WI38 (cell line): ENCODE measurements at regions not wholly inside any gene's neighbourhood (a gene's known extent, or its start where the extent isn't known, plus 50 kb on each side); places are given as distances from the start of the nearest gene placed in this dataset.

Source experiments
- H3K4me3 ChIP-seq: 2 replicates; pipeline ENCODE4 v1.5.1; 2011; ENCODE audit warnings: low read depth, mild to moderate bottlenecking, control low read depth, low read length
- TF ChIP-seq, protein P1 (sequence below): IDR thresholded peaks from 2 replicates; pipeline ENCODE4 v1.5.1; 2012; ENCODE audit warnings: low read depth, mild to moderate bottlenecking, control low read depth, low read length

DNA sequence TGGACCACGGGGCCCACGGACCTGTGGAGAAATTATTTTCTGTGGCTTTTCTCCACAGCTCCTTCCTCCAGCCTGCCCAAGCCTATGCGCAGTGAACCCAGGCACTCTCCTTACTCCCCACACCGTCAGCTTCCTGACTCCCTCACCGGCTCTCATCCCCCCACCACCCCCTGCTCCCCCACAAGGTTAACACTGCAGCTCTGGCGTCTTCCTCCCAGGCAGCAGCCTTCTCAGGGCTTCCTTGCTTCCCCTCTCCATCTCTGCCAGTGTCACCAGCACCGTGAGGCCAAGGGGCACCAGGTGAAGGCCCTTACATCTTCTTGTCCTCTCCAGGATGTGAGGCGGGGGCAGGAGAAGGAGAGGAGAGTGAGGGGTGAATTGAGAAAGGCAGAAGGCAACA is 168.3 kb upstream of the TLE3 start:
- TF ChIP-seq, protein P1, sequence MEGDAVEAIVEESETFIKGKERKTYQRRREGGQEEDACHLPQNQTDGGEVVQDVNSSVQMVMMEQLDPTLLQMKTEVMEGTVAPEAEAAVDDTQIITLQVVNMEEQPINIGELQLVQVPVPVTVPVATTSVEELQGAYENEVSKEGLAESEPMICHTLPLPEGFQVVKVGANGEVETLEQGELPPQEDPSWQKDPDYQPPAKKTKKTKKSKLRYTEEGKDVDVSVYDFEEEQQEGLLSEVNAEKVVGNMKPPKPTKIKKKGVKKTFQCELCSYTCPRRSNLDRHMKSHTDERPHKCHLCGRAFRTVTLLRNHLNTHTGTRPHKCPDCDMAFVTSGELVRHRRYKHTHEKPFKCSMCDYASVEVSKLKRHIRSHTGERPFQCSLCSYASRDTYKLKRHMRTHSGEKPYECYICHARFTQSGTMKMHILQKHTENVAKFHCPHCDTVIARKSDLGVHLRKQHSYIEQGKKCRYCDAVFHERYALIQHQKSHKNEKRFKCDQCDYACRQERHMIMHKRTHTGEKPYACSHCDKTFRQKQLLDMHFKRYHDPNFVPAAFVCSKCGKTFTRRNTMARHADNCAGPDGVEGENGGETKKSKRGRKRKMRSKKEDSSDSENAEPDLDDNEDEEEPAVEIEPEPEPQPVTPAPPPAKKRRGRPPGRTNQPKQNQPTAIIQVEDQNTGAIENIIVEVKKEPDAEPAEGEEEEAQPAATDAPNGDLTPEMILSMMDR = no peak
- no peak overlapping the region for H3K4me3 ChIP-seq

DNA sequence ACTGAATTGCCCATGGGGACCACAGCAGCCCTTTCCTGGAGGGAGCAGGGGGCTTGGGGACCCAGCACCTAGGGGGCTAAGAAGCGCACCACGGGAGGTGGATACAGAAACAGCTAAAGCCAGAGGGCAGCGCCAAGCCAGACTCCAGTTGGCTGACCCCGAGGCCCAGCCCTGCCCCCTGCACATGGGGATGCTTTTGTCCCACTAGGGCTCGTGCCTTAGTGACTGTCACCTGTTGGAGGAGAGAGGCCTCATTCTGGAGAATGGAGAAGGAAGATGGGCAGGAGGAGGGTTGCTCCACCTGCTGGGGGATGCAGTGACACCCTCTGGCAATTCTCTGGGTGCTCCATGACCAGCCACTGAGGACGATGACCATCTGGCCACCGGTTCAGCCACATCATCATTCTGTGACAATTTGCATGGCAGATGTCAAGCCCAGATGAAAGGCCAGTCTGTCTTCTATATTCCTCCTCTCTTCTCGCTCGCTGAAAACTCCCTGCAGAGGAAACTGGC is 167.8 kb upstream of the TLE3 start:
- TF ChIP-seq, protein P1 = no peak
- no peak overlapping the region for H3K4me3 ChIP-seq

DNA sequence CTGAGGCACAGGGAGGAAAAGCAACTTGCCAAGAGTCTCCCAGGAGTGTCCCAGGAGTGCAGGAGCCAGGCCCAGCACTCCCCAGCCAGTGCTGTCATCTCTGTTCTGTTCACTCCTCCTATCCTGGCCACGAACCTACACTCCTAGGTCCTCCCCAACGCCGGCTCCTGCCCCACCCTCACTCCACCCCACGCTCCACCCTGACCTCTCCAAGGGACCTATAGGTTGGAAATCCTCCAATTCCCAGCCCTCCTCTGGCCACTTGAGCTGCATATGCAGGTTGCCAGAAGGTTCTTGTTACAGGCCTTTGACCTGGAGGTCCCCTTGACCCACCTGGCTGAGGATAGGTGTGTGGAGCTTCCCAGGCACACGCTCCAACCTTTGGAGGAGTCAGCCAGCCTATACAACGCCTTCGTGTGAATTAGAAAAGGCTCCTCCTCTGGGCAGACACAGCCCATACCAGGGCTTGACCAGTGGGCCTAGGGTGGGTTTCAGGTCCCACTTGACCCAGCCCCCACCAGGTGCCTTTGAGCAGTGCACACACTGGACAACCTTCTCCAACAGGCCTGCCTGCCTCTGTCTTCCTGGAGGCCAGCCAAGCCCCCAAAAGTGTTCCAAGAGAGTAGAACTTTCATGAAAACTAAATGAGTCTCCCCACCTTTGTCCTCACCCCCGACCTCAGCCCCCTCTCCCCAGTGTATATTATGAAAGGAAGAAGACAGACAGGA is 167.2 kb upstream of the TLE3 start:
- no peak overlapping the region for H3K4me3 ChIP-seq
- TF ChIP-seq, protein P1 = no peak

DNA sequence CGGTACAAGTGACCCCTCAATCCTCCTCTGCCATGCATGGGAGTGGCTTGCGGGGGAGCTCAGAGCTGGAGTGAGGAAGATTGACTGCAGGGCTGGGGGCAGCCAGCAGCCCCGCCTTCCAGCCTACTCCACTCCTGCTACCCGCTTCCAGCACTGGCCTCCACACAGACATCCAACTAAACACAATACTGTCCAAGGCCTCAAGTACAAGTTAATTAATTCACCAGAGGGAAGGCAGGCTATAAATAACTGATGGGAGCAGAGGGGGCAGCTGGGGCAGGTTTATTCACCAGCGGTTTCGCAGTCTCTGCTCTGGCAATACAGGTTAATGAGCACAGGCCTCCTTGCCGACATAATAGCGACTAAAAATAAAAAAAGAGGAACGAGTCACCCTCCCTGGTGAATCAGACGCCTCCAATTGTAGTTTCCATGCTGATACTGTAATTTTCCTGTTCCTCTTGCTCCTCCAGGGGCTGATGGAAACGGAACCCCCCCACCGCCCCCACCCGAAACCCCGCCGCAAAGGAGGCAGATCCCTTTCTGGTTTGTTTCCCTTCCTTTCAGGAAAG is 166.4 kb upstream of the TLE3 start:
- TF ChIP-seq, protein P1 = no peak
- no peak overlapping the region for H3K4me3 ChIP-seq

DNA sequence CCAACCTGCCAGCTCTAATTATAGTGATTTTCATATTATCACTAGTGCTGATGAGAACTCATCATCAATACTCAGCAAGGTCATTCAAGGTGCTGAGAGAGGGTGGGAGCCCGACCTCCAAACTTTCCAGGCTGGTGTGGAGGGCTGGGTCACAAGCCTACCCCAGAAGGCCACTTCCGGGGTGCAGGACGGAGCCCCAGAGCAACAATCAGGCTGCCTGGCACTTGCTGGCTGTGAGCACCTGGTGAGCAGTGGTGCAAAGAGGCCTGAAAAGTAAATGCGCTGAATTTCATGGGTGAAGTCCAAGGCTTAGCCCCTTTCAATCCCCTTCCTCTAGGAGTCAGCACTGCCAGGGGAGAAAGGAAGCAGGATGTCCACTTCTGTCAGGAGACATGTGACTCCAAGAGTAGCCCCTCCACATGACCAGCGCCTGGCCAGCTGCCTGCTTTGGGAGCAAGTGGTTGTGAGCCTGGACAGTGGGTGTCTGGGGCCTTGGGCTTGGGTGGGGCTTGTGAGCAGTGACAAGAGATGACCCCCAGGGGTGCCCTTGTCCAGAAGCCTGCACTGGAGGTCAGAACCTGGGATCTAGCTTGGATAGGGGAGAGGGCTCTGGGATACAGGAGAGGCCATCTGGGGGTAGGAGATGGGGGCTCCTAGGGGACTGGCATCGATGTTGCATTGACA is 165.0 kb upstream of the TLE3 start:
- TF ChIP-seq, protein P1 = no peak
- H3K4me3 ChIP-seq = no peak overlapping the region

DNA sequence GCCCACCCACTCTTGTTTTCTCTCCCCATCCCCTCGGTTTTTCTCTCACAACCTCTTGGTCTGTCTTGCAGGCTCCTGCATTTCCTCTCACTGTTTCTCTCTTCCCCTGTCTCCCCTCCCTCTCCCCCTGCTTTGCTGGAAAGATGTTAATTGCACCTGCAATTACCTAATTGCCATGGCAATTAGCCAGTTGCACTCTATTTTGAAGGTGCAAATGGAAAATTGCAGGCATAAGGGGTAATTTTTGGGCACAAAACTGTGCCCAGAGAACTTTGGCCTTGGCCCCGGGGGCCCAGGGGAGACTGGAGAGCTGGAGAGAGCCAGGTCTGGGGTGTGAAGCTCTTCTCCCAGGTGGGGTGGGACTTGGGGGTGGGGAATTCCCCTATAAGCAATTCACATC is 164.5 kb upstream of the TLE3 start:
- H3K4me3 ChIP-seq = no peak overlapping the region
- TF ChIP-seq, protein P1 = no peak

DNA sequence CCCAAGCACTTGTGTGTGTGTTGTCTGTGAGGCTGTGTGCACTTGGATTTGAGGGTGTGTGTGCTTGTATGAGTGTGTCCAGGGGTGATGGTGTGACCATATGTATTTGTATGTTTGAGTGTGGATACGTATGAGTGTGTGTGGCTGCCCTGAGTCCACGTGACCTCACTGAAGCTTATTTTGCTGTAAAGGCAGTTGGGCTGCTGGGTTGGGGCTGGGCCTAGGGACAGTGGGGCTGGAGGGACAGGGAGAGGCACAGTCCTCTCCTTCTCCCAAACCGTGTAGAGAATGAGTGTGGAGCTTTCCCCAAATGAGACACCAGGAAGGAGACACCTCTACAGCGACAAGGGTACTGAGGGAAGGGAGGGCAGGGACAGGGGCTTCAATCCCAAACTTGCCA is 163.4 kb upstream of the TLE3 start:
- TF ChIP-seq, protein P1 = no peak
- no peak overlapping the region for H3K4me3 ChIP-seq
